ENCODE measurements at regions not wholly inside any gene's neighbourhood (a gene's known extent, or its start where the extent isn't known, plus 50 kb on each side); places are given as distances from the start of the nearest gene placed in this dataset.
"Not testable (repeated sequence)": the region's sequence is repeated elsewhere in the genome, so short reads cannot be mapped to it uniquely, and the experiment has no call there.

DNA sequence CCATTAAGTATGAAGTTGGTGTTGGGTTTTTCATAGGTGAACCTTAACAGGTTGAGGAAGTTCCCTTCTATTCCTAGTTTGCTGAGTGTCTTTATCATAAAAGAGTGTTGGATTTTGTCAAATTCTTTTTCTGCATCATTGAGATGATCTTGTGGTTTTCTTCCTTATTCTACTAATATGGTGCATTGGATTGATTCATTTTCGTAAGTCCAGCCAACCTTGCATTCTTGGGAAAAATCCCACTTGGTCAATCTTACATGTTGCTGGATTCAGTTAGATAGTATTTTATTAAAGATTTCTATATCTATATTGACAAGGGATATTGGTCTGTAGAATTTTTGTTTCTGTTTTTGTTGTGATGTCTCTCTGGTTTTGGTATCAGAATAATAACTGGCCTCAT lies 83.7 kb upstream of the C15orf39 start:
- Histone ChIP-seq H2BK5ac (ENCODE audit: low read depth, low read length, poor library complexity, severe bottlenecking) (no peak overlapping the region), H2AK5ac (ENCODE audit: low read length, severe bottlenecking) (no peak overlapping the region), H3K79me1 (replicated peaks; ENCODE audit: low read length, poor library complexity, severe bottlenecking) (no peaks in the 10 kb centered on the region), H3K18ac (ENCODE audit: low read depth in 1 of 2, low read length in 2 of 2) (no peak overlapping the region), H3K9me3 (ENCODE audit: control insufficient read depth, low read length) (peaks cover 6% of the 10 kb centered on the region), H3K27ac (ENCODE audit: low read length, poor library complexity, severe bottlenecking) (no peak overlapping the region), H3K9ac (ENCODE audit: low read length) (no peak overlapping the region), H3K4ac (ENCODE audit: low read depth in 1 of 2, low read length in 2 of 2) (no peak overlapping the region), H2BK15ac (ENCODE audit: low read depth, poor library complexity, severe bottlenecking) (no peak overlapping the region), H2BK120ac (ENCODE audit: low read depth, low read length) (no peak overlapping the region), H3K23ac (ENCODE audit: low read length in 2 of 2) (no peak overlapping the region), H3K4me1 (ENCODE audit: control insufficient read depth, insufficient read depth, low read depth, low read length) (no peaks in the 10 kb centered on the region), H3K4me2 (ENCODE audit: low read length, poor library complexity, severe bottlenecking) (no peak overlapping the region), H4K8ac (ENCODE audit: low read length) (no peak overlapping the region), H2BK12ac (ENCODE audit: low read length in 2 of 2) (no peak overlapping the region), H2AFZ (ENCODE audit: low read depth, low read length) (no peak overlapping the region), H3K27me3 (ENCODE audit: control insufficient read depth in 1 of 2, insufficient read depth in 1 of 2, low read length in 2 of 2) (peaks cover 0 to 4% of the 10 kb centered on the region in 2 experiments), H3K4me3 (ENCODE audit: insufficient read depth in 1 of 2, low read depth in 1 of 2, low read length in 2 of 2) (no peak overlapping the region), H3K36me3 (ENCODE audit: control insufficient read depth in 1 of 2, insufficient read depth in 2 of 2, low read depth in 1 of 2, low read length in 2 of 2) (no peaks in the 10 kb centered on the region), H3K14ac (ENCODE audit: low read length in 2 of 2) (no peak overlapping the region), H4K91ac (ENCODE audit: low read length) (no peak overlapping the region)
- DNase-seq, result no peak
- no CpG with 5 or more reads among the region's 1 CpG for WGBS

DNA sequence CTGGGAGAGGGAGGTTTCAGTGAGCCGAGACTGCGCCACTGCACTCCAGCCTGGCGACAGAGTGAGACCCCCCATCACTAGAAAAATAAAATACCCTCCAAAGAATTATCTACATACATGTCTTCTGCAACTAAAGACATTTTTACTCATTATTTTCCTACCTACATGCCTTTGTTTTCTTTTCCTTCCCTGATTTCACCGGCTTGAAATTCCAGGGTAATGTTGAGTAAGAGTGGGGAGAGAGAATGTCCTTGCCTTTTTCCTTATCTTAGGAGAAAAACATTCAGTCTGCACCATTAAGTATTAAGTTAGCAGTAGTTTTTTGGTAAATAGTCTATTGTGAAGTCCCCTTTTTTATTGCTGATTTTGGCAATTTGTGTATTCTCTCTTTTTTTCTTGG lies 82.4 kb upstream of the C15orf39 start:
- not testable (repeated sequence) for DNase-seq; H4K91ac ChIP-seq (ENCODE audit: low read length); H3K27me3 ChIP-seq (ENCODE audit: control insufficient read depth in 1 of 2, insufficient read depth in 1 of 2, low read length in 2 of 2); H3K4ac ChIP-seq (ENCODE audit: low read depth in 1 of 2, low read length in 2 of 2); H3K4me2 ChIP-seq (ENCODE audit: low read length, poor library complexity, severe bottlenecking); H3K23ac ChIP-seq (ENCODE audit: low read length in 2 of 2); H2AFZ ChIP-seq (ENCODE audit: low read depth, low read length); H3K27ac ChIP-seq (ENCODE audit: low read length, poor library complexity, severe bottlenecking); H3K9ac ChIP-seq (ENCODE audit: low read length); H2BK5ac ChIP-seq (ENCODE audit: low read depth, low read length, poor library complexity, severe bottlenecking); H2BK120ac ChIP-seq (ENCODE audit: low read depth, low read length); H3K9me3 ChIP-seq (ENCODE audit: control insufficient read depth, low read length); H3K4me1 ChIP-seq (ENCODE audit: control insufficient read depth, insufficient read depth, low read depth, low read length); H3K36me3 ChIP-seq (ENCODE audit: control insufficient read depth in 1 of 2, insufficient read depth in 2 of 2, low read depth in 1 of 2, low read length in 2 of 2); H3K14ac ChIP-seq (ENCODE audit: low read length in 2 of 2); H2BK15ac ChIP-seq (ENCODE audit: low read depth, poor library complexity, severe bottlenecking); H3K79me1 ChIP-seq (replicated peaks; ENCODE audit: low read length, poor library complexity, severe bottlenecking); H2AK5ac ChIP-seq (ENCODE audit: low read length, severe bottlenecking); H4K8ac ChIP-seq (ENCODE audit: low read length); H3K18ac ChIP-seq (ENCODE audit: low read depth in 1 of 2, low read length in 2 of 2); H3K4me3 ChIP-seq (ENCODE audit: insufficient read depth in 1 of 2, low read depth in 1 of 2, low read length in 2 of 2); H2BK12ac ChIP-seq (ENCODE audit: low read length in 2 of 2)
- WGBS, result 100% methylated on average over 3 of the region's 4 CpGs

DNA sequence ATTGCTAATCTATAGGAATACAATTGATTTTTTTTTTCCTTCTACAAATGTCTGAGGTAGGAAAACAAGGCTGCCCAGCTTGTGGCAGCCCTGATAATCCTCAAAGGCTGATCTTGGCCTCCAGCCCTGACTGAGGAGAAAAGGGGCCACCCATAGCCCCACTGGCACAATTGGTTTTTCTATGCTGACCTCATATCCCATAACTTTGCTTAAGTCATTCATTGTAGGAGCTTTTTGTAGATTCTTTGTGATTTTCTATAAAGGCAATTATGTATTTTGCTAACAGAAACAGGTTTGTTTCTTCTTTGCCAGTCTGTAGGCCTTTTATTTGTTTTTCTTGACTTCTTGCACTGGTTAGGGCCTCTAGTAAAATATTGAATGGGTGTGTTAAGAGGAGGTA lies 80.2 kb upstream of the C15orf39 start:
- no peak overlapping the region for H2BK5ac ChIP-seq (ENCODE audit: low read depth, low read length, poor library complexity, severe bottlenecking)
- H3K23ac ChIP-seq (ENCODE audit: low read length in 2 of 2), result no peak overlapping the region
- no peak overlapping the region for H3K4me2 ChIP-seq (ENCODE audit: low read length, poor library complexity, severe bottlenecking)
- H4K8ac ChIP-seq (ENCODE audit: low read length), result no peak overlapping the region
- H3K18ac ChIP-seq (ENCODE audit: low read depth in 1 of 2, low read length in 2 of 2), result no peak overlapping the region
- DNase-seq, result no peak
- H3K36me3 ChIP-seq (ENCODE audit: control insufficient read depth in 1 of 2, insufficient read depth in 2 of 2, low read depth in 1 of 2, low read length in 2 of 2), result no peaks in the 10 kb centered on the region
- H3K27ac ChIP-seq (ENCODE audit: low read length, poor library complexity, severe bottlenecking), result no peak overlapping the region
- H2BK12ac ChIP-seq (ENCODE audit: low read length in 2 of 2), result no peak overlapping the region
- no peak overlapping the region for H2AFZ ChIP-seq (ENCODE audit: low read depth, low read length)
- no peak overlapping the region for H2BK120ac ChIP-seq (ENCODE audit: low read depth, low read length)
- no peak overlapping the region for H3K4me3 ChIP-seq (ENCODE audit: insufficient read depth in 1 of 2, low read depth in 1 of 2, low read length in 2 of 2)
- no peak overlapping the region for H3K14ac ChIP-seq (ENCODE audit: low read length in 2 of 2)
- peaks cover 3% of the 10 kb centered on the region for H3K4me1 ChIP-seq (ENCODE audit: control insufficient read depth, insufficient read depth, low read depth, low read length)
- no peaks in the 10 kb centered on the region for H3K79me1 ChIP-seq (replicated peaks; ENCODE audit: low read length, poor library complexity, severe bottlenecking)
- no peak overlapping the region for H2BK15ac ChIP-seq (ENCODE audit: low read depth, poor library complexity, severe bottlenecking)
- no peak overlapping the region for H4K91ac ChIP-seq (ENCODE audit: low read length)
- peaks cover 6% of the 10 kb centered on the region for H3K9me3 ChIP-seq (ENCODE audit: control insufficient read depth, low read length)
- no peaks in the 10 kb centered on the region for H3K27me3 ChIP-seq (ENCODE audit: control insufficient read depth in 1 of 2, insufficient read depth in 1 of 2, low read length in 2 of 2)
- H3K4ac ChIP-seq (ENCODE audit: low read depth in 1 of 2, low read length in 2 of 2), result no peak overlapping the region
- H3K9ac ChIP-seq (ENCODE audit: low read length), result no peak overlapping the region
- H2AK5ac ChIP-seq (ENCODE audit: low read length, severe bottlenecking), result no peak overlapping the region

DNA sequence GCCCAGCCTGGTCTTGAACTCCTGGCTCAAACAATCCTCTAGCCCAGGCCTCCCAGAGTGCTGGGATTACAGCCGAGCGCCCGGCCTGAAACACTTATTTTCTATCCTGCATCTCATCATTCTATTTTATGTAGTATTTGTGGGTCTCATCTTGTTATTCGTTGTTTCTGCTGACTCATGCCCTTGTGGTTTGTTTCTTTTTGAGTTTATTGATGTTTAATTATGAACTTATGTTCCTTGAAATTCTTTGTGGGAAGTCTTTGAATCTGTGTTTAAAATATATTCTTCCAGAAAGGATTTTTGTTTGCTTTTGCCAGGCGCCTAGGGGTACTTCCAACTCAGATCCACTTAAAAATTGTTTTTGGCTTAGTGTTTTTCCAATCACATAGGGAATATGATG lies 78.3 kb upstream of the C15orf39 start:
- peaks cover 3% of the 10 kb centered on the region for H3K4me1 ChIP-seq (ENCODE audit: control insufficient read depth, insufficient read depth, low read depth, low read length)
- H3K36me3 ChIP-seq (ENCODE audit: control insufficient read depth in 1 of 2, insufficient read depth in 2 of 2, low read depth in 1 of 2, low read length in 2 of 2), result no peaks in the 10 kb centered on the region
- H3K23ac ChIP-seq (ENCODE audit: low read length in 2 of 2), result no peak overlapping the region
- H2BK15ac ChIP-seq (ENCODE audit: low read depth, poor library complexity, severe bottlenecking), result no peak overlapping the region
- H2AFZ ChIP-seq (ENCODE audit: low read depth, low read length), result no peak overlapping the region
- no peak overlapping the region for H3K4ac ChIP-seq (ENCODE audit: low read depth in 1 of 2, low read length in 2 of 2)
- H3K27me3 ChIP-seq (ENCODE audit: control insufficient read depth in 1 of 2, insufficient read depth in 1 of 2, low read length in 2 of 2), result no peaks in the 10 kb centered on the region
- no peak overlapping the region for H3K4me2 ChIP-seq (ENCODE audit: low read length, poor library complexity, severe bottlenecking)
- H3K27ac ChIP-seq (ENCODE audit: low read length, poor library complexity, severe bottlenecking), result peak overlapping the region; percentile 2
- H3K9ac ChIP-seq (ENCODE audit: low read length), result peak overlapping the region; percentile 55
- no peak overlapping the region for H4K91ac ChIP-seq (ENCODE audit: low read length)
- H2BK12ac ChIP-seq (ENCODE audit: low read length in 2 of 2), result no peak overlapping the region
- no peak overlapping the region for H2BK120ac ChIP-seq (ENCODE audit: low read depth, low read length)
- 37% methylated on average over 2 of the region's 5 CpGs for whole genome bisulfite sequencing
- H3K18ac ChIP-seq (ENCODE audit: low read depth in 1 of 2, low read length in 2 of 2), result no peak overlapping the region
- H4K8ac ChIP-seq (ENCODE audit: low read length), result no peak overlapping the region
- DNase-seq, result peak; percentile 82
- no peak overlapping the region for H3K14ac ChIP-seq (ENCODE audit: low read length in 2 of 2)
- no peak overlapping the region for H2BK5ac ChIP-seq (ENCODE audit: low read depth, low read length, poor library complexity, severe bottlenecking)
- H3K4me3 ChIP-seq (ENCODE audit: insufficient read depth in 1 of 2, low read depth in 1 of 2, low read length in 2 of 2), result no peak overlapping the region
- no peaks in the 10 kb centered on the region for H3K79me1 ChIP-seq (replicated peaks; ENCODE audit: low read length, poor library complexity, severe bottlenecking)
- H2AK5ac ChIP-seq (ENCODE audit: low read length, severe bottlenecking), result no peak overlapping the region
- no peaks in the 10 kb centered on the region for H3K9me3 ChIP-seq (ENCODE audit: control insufficient read depth, low read length)
